Esophagus (tissue), 2 donors: ENCODE measurements at regions not wholly inside any gene's neighbourhood (a gene's known extent, or its start where the extent isn't known, plus 50 kb on each side); places are given as distances from the start of the nearest gene placed in this dataset.

Source experiments
- H3K27ac ChIP-seq, 2 donors: one replicate each; pipeline ENCODE4 v1.5.1; 2013; ENCODE audit warnings: low read depth in 2 of 2, mild to moderate bottlenecking in 2 of 2, inconsistent platforms in 1 of 2, low read length in 1 of 2, moderate library complexity in 1 of 2
- H3K27me3 ChIP-seq, 2 donors: one replicate each; pipeline ENCODE4 v1.6.1; 2013; ENCODE audit warnings: low read length in 2 of 2, control low read depth in 1 of 2, mild to moderate bottlenecking in 1 of 2; ENCODE audit not compliant: insufficient read depth in 2 of 2, control insufficient read depth in 1 of 2
- H3K36me3 ChIP-seq, 2 donors: one replicate each; pipeline ENCODE4 v1.6.1; 2013; ENCODE audit warnings: low read length in 1 of 2; ENCODE audit not compliant: control insufficient read depth in 2 of 2, insufficient read depth in 2 of 2
- H3K4me1 ChIP-seq, 2 donors: one replicate each; pipeline ENCODE4 v1.6.1; 2013; ENCODE audit warnings: low read length in 1 of 2; ENCODE audit not compliant: control insufficient read depth in 2 of 2, insufficient read depth in 2 of 2
- H3K4me3 ChIP-seq, 2 donors: one replicate each; pipeline ENCODE4 v1.5.1; 2013; ENCODE audit warnings: low read length in 2 of 2, mild to moderate bottlenecking in 2 of 2, low read depth in 1 of 2, moderate library complexity in 1 of 2
- H3K9me3 ChIP-seq, 2 donors: one replicate each; pipeline ENCODE4 v1.6.1; 2013; ENCODE audit warnings: mild to moderate bottlenecking in 2 of 2, low read depth in 1 of 2, low read length in 1 of 2, moderate library complexity in 1 of 2; ENCODE audit not compliant: control insufficient read depth in 2 of 2, insufficient read depth in 1 of 2
- WGBS, 2 donors: extraction: QIAGEN DNeasy Blood & Tissue Kit; methylation state at CpG; one replicate each; pipeline ENCODE4 v1.1.7; 2013; 5-methylcytosine and 5-hydroxymethylcytosine counted together
- donor health status: healthy with polysubstance abuse.
- donor health status: Bipolar disorder and iron deficiency.

GRCh38 chr2:22887845-22888244 is 497.1 kb upstream of the KLHL29 start:
- WGBS, 2 donors: 69 to 83% methylated on average over 8 of the region's 8 CpGs
- H3K27ac ChIP-seq: no peak overlapping the region
- no peaks in the 10 kb centered on the region for H3K9me3 ChIP-seq
- H3K27me3 ChIP-seq: no peaks in the 10 kb centered on the region
- no peaks in the 10 kb centered on the region for H3K36me3 ChIP-seq
- no peak overlapping the region for H3K4me3 ChIP-seq
- H3K4me1 ChIP-seq: no peaks in the 10 kb centered on the region

- Histone ChIP-seq H3K9me3 (no peaks in the 10 kb centered on the region), H3K27me3 (no peaks in the 10 kb centered on the region), H3K36me3 (no peaks in the 10 kb centered on the region), H3K4me1 (no peaks in the 10 kb centered on the region), H3K27ac (no peak overlapping the region), H3K4me3 (no peak overlapping the region)
- WGBS, 2 donors: 89 to 98% methylated on average over 5 of the region's 5 CpGs
Observed at GRCh38 chr2:22890132-22890531, 494.8 kb upstream of the KLHL29 start.

- WGBS, 2 donors: 76 to 80% methylated on average over 13 of the region's 13 CpGs
- Histone ChIP-seq H3K27me3 (no peaks in the 10 kb centered on the region), H3K4me3 (no peak overlapping the region), H3K4me1 (no peaks in the 10 kb centered on the region), H3K9me3 (no peaks in the 10 kb centered on the region), H3K36me3 (no peaks in the 10 kb centered on the region), H3K27ac (no peak overlapping the region)
Observed at GRCh38 chr2:22893761-22894517, 491.0 kb upstream of the KLHL29 start.

GRCh38 chr2:22894761-22895160 is 490.2 kb upstream of the KLHL29 start:
- H3K4me3 ChIP-seq: no peak overlapping the region
- H3K27ac ChIP-seq: no peak overlapping the region
- H3K36me3 ChIP-seq: no peaks in the 10 kb centered on the region
- no peaks in the 10 kb centered on the region for H3K9me3 ChIP-seq
- WGBS, 2 donors: 35 to 45% methylated on average over 2 of the region's 2 CpGs
- no peaks in the 10 kb centered on the region for H3K4me1 ChIP-seq
- no peaks in the 10 kb centered on the region for H3K27me3 ChIP-seq

- Histone ChIP-seq H3K4me1 (no peaks in the 10 kb centered on the region), H3K36me3 (no peaks in the 10 kb centered on the region), H3K4me3 (no peak overlapping the region), H3K27me3 (no peaks in the 10 kb centered on the region), H3K9me3 (no peaks in the 10 kb centered on the region), H3K27ac (no peak overlapping the region)
- WGBS, 2 donors: 79 to 82% methylated on average over 2 of the region's 2 CpGs
Observed at GRCh38 chr2:22897428-22897827, 487.6 kb upstream of the KLHL29 start.

GRCh38 chr2:22900674-22901073 is 484.3 kb upstream of the KLHL29 start:
- Histone ChIP-seq H3K27me3 (no peaks in the 10 kb centered on the region), H3K27ac (no peak overlapping the region), H3K4me1 (no peaks in the 10 kb centered on the region), H3K4me3 (no peak overlapping the region), H3K36me3 (no peaks in the 10 kb centered on the region), H3K9me3 (no peaks in the 10 kb centered on the region)
- 92 to 95% methylated on average over 2 of the region's 2 CpGs for WGBS, 2 donors

- Histone ChIP-seq H3K27ac (no peak overlapping the region), H3K4me1 (no peaks in the 10 kb centered on the region), H3K4me3 (no peak overlapping the region), H3K36me3 (no peaks in the 10 kb centered on the region), H3K9me3 (no peaks in the 10 kb centered on the region), H3K27me3 (no peaks in the 10 kb centered on the region)
- WGBS, 2 donors: 54 to 61% methylated on average over 9 of the region's 9 CpGs
Observed at GRCh38 chr2:22901471-22902179, 483.4 kb upstream of the KLHL29 start.

GRCh38 chr2:22902180-22902550 is 482.8 kb upstream of the KLHL29 start:
- no peaks in the 10 kb centered on the region for H3K27me3 ChIP-seq
- WGBS, 2 donors: 53 to 66% methylated on average over 5 of the region's 5 CpGs
- no peaks in the 10 kb centered on the region for H3K9me3 ChIP-seq
- no peaks in the 10 kb centered on the region for H3K36me3 ChIP-seq
- H3K4me1 ChIP-seq: no peaks in the 10 kb centered on the region
- H3K27ac ChIP-seq: no peak overlapping the region
- no peak overlapping the region for H3K4me3 ChIP-seq

- Histone ChIP-seq H3K27ac (no peak overlapping the region), H3K4me3 (no peak overlapping the region), H3K4me1 (no peaks in the 10 kb centered on the region), H3K27me3 (no peaks in the 10 kb centered on the region), H3K9me3 (no peaks in the 10 kb centered on the region), H3K36me3 (no peaks in the 10 kb centered on the region)
- WGBS, 2 donors: 67 to 81% methylated on average over 6 of the region's 6 CpGs
Observed at GRCh38 chr2:22902662-22903165, 482.3 kb upstream of the KLHL29 start.

GRCh38 chr2:22903616-22904015 is 481.4 kb upstream of the KLHL29 start:
- Histone ChIP-seq H3K4me3 (no peak overlapping the region), H3K4me1 (no peaks in the 10 kb centered on the region), H3K27me3 (no peaks in the 10 kb centered on the region), H3K9me3 (no peaks in the 10 kb centered on the region), H3K36me3 (no peaks in the 10 kb centered on the region), H3K27ac (no peak overlapping the region)
- 58 to 77% methylated on average over 1 of the region's 1 CpG for WGBS, 2 donors
